HepG2 (cell line): ENCODE measurements at regions not wholly inside any gene's neighbourhood (a gene's known extent, or its start where the extent isn't known, plus 50 kb on each side); places are given as distances from the start of the nearest gene placed in this dataset.

Experiments
- MZF1 ChIP-seq: sonication (generic); formaldehyde crosslinking; IDR thresholded peaks from 2 replicates; pipeline ENCODE4 v1.8.1; 2023; ENCODE audit warnings: mild to moderate bottlenecking, missing genetic modification reagents, borderline replicate concordance
- SMAD9 ChIP-seq: sonication (generic); formaldehyde crosslinking; IDR thresholded peaks from 2 replicates; pipeline ENCODE4 v1.5.1; 2020; ENCODE audit warnings: mild to moderate bottlenecking, missing genetic modification reagents
- ZNF556 ChIP-seq: sonication (generic); formaldehyde crosslinking; IDR thresholded peaks from 2 replicates; pipeline ENCODE4 v1.4.0; 2020; ENCODE audit warnings: mild to moderate bottlenecking, missing genetic modification reagents, borderline replicate concordance
- ZNF766 ChIP-seq: sonication (generic); formaldehyde crosslinking; IDR thresholded peaks from 2 replicates; pipeline ENCODE4 v1.5.0; 2020; ENCODE audit warnings: missing genetic modification reagents, borderline replicate concordance

- TF ChIP-seq ZNF556 (CRISPR knock-in tag) (no peak), SMAD9 (CRISPR knock-in tag) (no peak), MZF1 (CRISPR knock-in tag) (no peak), ZNF766 (CRISPR knock-in tag) (no peak)
Measured at GRCh38 chr1:5798151-5798730, 194.0 kb downstream of the NPHP4 start.
